ENCODE measurements at regions not wholly inside any gene's neighbourhood (a gene's known extent, or its start where the extent isn't known, plus 50 kb on each side); places are given as distances from the start of the nearest gene placed in this dataset.

- TF ChIP-seq SRF (IDR thresholded peaks at IDR 0.05; ENCODE audit: low read depth, low read length) (no peak), GABPA (IDR thresholded peaks at IDR 0.05; ENCODE audit: borderline replicate concordance, insufficient read depth, low read length) (no peak), NANOG (IDR thresholded peaks at IDR 0.05; ENCODE audit: insufficient read depth, low read depth, low read length, poor library complexity, severe bottlenecking) (no peak), CTBP2 (IDR thresholded peaks at IDR 0.05; ENCODE audit: borderline replicate concordance, insufficient read depth, insufficient read length, low read length) (no peak), SIN3A (conservative IDR thresholded peaks at IDR 0.05 in 1 of 2, IDR thresholded peaks at IDR 0.05 in 1 of 2; ENCODE audit: low read depth in 1 of 2, low read length in 2 of 2) (no peak), TBP (IDR thresholded peaks at IDR 0.05; ENCODE audit: low read depth, low read length) (no peak)
These were observed 1214.3 kb upstream of the TMEM132C start (continued) for GRCh38 chr12:127052511-127053232.
